ENCODE measurements at regions not wholly inside any gene's neighbourhood (a gene's known extent, or its start where the extent isn't known, plus 50 kb on each side); places are given as distances from the start of the nearest gene placed in this dataset.

DNA sequence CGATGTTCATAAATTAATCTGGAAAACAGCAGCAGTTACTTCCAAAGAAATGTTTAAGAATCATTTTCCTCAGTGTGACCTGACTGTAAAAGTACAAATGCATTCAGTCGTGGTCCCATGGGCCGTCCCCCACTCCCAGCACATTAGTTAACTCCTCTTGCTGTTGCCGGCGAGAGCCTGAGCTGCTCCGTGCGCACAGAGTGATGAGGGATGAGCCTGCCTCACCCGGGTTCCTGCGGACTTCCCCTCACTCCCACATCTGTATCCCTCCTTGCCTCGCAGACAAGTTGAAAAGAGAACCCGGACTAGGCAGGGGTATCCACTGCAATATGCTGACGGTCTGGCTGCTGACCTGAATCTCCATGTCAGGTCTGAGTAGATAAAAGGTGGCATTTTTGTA lies 861.7 kb upstream of the NR2F2 start:
- TF ChIP-seq, protein P1, sequence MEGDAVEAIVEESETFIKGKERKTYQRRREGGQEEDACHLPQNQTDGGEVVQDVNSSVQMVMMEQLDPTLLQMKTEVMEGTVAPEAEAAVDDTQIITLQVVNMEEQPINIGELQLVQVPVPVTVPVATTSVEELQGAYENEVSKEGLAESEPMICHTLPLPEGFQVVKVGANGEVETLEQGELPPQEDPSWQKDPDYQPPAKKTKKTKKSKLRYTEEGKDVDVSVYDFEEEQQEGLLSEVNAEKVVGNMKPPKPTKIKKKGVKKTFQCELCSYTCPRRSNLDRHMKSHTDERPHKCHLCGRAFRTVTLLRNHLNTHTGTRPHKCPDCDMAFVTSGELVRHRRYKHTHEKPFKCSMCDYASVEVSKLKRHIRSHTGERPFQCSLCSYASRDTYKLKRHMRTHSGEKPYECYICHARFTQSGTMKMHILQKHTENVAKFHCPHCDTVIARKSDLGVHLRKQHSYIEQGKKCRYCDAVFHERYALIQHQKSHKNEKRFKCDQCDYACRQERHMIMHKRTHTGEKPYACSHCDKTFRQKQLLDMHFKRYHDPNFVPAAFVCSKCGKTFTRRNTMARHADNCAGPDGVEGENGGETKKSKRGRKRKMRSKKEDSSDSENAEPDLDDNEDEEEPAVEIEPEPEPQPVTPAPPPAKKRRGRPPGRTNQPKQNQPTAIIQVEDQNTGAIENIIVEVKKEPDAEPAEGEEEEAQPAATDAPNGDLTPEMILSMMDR (IDR thresholded peaks at IDR 0.05; ENCODE audit: low read depth, low read length) = no peak
- no peak for TF ChIP-seq EZH2phosphoT487 (IDR thresholded peaks at IDR 0.05; ENCODE audit: low read depth)

Data from OCI-LY3 (cell line).